Gastroesophageal sphincter (tissue), 4 donors: ENCODE measurements at regions not wholly inside any gene's neighbourhood (a gene's known extent, or its start where the extent isn't known, plus 50 kb on each side); places are given as distances from the start of the nearest gene placed in this dataset.

Source experiments
- ATAC-seq: fragments of 150-250 bp; one replicate; pipeline ENCODE4 v1.9.1; 2016; ENCODE audit warnings: mild to moderate bottlenecking, moderate library complexity
- H3K27ac ChIP-seq, 4 donors: fragments of 200-600 bp; sonication (generic) in 3 of 4; 1 replicate in 3 of 4; 2 replicates in 1 of 4; pipeline ENCODE4 v1.5.1; 2016 to 2019
- H3K27me3 ChIP-seq: fragments of 200-600 bp; sonication (generic); one replicate; pipeline ENCODE4 v1.5.1; 2019
- H3K36me3 ChIP-seq, 2 donors: fragments of 200-600 bp; sonication (generic); one replicate each; pipeline ENCODE4 v1.5.1; 2019; ENCODE audit warnings: control low read depth in 1 of 2
- H3K4me1 ChIP-seq, 3 donors: fragments of 200-600 bp; sonication (generic); 1 replicate in 2 of 3; 2 replicates in 1 of 3; pipeline ENCODE4 v1.5.1; 2016 to 2019; ENCODE audit warnings: control low read depth in 2 of 3
- H3K4me3 ChIP-seq, 2 donors: fragments of 200-600 bp; sonication (generic); one replicate each; pipeline ENCODE4 v1.5.1; 2019; ENCODE audit warnings: mild to moderate bottlenecking in 1 of 2, moderate library complexity in 1 of 2
- H3K9me3 ChIP-seq, 3 donors: fragments of 200-600 bp; sonication (generic); one replicate each; pipeline ENCODE4 v1.5.1; 2017 to 2019; ENCODE audit warnings: control low read depth in 2 of 3
- EP300 ChIP-seq: sonication (generic); formaldehyde crosslinking; IDR thresholded peaks from one replicate; pipeline ENCODE4 v1.6.1; 2017; ENCODE audit warnings: antibody characterized with exemption, mild to moderate bottlenecking
- POLR2A ChIP-seq, 2 donors: fragments of 450-650 bp; IDR thresholded peaks; one replicate each; pipeline ENCODE4 v1.6.1; 2017; ENCODE audit warnings: antibody characterized with exemption in 2 of 2, mild to moderate bottlenecking in 2 of 2, moderate library complexity in 1 of 2
- POLR2AphosphoS5 ChIP-seq: sonication (generic); formaldehyde crosslinking; IDR thresholded peaks from one replicate; pipeline ENCODE4 v1.6.1; 2017; ENCODE audit warnings: antibody characterized with exemption
- WGBS, 2 donors: methylation state at CpG; one replicate each; pipeline ENCODE4 v1.1.5; 2018; ENCODE audit warnings: low coverage in 1 of 2; 5-methylcytosine and 5-hydroxymethylcytosine counted together
- TF ChIP-seq, protein P1 (sequence below), 4 experiments: fragments of 200-600 bp in 2 of 4; fragments of 450-650 bp in 2 of 4; sonication (generic) in 1 of 4; IDR thresholded peaks; one replicate each; pipeline ENCODE4 v1.5.1; 2017 to 2019; ENCODE audit warnings: antibody characterized with exemption in 4 of 4, mild to moderate bottlenecking in 2 of 4, moderate library complexity in 2 of 4

DNA sequence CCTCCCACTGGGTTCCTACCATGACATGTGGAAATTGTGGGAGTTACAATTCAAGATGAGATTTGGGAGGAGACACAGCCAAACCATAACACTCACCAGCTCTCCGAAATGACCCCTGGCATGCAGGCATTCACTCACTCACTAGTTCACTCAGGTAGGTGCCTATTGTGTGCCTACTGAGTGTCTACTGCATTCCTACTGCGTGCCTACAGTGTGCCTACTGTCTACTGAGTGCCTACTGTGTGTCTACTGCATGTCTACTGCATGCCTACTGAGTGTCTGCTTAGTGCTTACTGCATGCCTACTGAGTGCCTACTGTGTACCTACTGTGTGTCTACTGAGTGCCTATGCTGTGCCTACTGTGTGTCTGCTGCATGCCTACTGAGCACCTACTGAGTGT, 71.7 kb upstream of the FZD10 start:
- Histone ChIP-seq H3K4me1 (no peaks in the 10 kb centered on the region), H3K27me3 (peaks cover 37% of the 10 kb centered on the region), H3K4me3 (no peak overlapping the region), H3K27ac (no peak overlapping the region), H3K9me3 (no peaks in the 10 kb centered on the region), H3K36me3 (no peaks in the 10 kb centered on the region)
- TF ChIP-seq, protein P1, sequence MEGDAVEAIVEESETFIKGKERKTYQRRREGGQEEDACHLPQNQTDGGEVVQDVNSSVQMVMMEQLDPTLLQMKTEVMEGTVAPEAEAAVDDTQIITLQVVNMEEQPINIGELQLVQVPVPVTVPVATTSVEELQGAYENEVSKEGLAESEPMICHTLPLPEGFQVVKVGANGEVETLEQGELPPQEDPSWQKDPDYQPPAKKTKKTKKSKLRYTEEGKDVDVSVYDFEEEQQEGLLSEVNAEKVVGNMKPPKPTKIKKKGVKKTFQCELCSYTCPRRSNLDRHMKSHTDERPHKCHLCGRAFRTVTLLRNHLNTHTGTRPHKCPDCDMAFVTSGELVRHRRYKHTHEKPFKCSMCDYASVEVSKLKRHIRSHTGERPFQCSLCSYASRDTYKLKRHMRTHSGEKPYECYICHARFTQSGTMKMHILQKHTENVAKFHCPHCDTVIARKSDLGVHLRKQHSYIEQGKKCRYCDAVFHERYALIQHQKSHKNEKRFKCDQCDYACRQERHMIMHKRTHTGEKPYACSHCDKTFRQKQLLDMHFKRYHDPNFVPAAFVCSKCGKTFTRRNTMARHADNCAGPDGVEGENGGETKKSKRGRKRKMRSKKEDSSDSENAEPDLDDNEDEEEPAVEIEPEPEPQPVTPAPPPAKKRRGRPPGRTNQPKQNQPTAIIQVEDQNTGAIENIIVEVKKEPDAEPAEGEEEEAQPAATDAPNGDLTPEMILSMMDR (IDR thresholded peaks at IDR 0.05): no peak
- TF ChIP-seq EP300 (no peak), POLR2A (IDR thresholded peaks at IDR 0.05) (no peak), POLR2AphosphoS5 (no peak)
- no peak for ATAC-seq
- WGBS, 2 donors: 88% methylated on average over 1 of the region's 2 CpGs; no CpG with 5 or more reads in 1 of the 2 donors

DNA sequence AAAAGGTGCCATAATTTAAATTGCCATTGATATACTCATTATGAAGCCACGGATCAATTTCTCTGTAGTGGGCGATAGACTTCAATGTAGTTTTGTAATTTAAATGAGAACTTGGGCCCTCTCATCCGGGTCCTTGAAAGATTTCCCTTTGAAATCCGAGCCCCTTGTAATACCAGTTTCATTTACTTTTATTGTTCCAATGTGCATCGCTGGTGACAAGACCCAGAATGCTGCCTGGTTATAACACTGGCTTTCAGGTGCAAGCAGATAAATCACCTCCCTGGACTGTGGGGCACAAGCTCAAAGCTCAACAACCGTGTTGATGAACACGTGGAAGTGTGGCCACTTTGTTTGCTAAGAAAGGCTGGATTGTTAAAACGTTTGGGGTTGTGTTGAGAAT, 68.9 kb upstream of the FZD10 start:
- TF ChIP-seq, protein P1 (IDR thresholded peaks at IDR 0.05): no peak
- TF ChIP-seq EP300 (no peak), POLR2AphosphoS5 (no peak), POLR2A (IDR thresholded peaks at IDR 0.05) (no peak)
- WGBS, 2 donors: 49 to 60% methylated on average over 6 of the region's 8 CpGs

DNA sequence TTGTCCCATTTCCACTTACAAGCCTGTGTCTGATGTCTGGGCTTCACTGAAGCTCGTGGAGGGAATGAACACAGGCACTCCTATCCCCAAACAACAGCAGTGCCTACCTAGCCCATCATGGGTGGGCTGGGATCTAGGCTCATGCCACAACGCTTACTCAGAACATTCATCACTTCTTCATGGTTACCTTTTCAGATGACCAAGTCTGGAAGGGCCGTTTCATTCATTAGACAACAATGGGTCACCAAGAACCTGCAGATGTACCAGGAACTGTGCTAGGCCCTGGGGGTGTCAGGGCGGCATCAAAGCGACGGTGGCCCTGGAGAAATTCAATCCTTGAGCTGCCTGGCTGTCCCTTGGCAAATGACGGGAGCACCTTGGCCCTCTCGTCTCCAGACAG, 64.9 kb upstream of the FZD10 start:
- TF ChIP-seq, protein P1 (IDR thresholded peaks at IDR 0.05): no peak
- Histone ChIP-seq H3K4me3 (no peak overlapping the region), H3K27ac (no peak overlapping the region), H3K4me1 (no peaks in the 10 kb centered on the region), H3K36me3 (no peaks in the 10 kb centered on the region), H3K27me3 (peaks cover 69% of the 10 kb centered on the region), H3K9me3 (peaks cover 0 to 16% (median 0%) of the 10 kb centered on the region in 3 donors)
- WGBS, 2 donors: 50 to 60% methylated on average over 3 of the region's 8 CpGs
- no peak for ATAC-seq

More for the DNA sequence above, 68.9 kb upstream of the FZD10 start:
- no peak overlapping the region for H3K4me3 ChIP-seq
- ATAC-seq: no peak
- H3K36me3 ChIP-seq: no peaks in the 10 kb centered on the region
- H3K9me3 ChIP-seq: no peaks in the 10 kb centered on the region
- peaks cover 48% of the 10 kb centered on the region for H3K27me3 ChIP-seq
- H3K4me1 ChIP-seq: no peaks in the 10 kb centered on the region
- no peak overlapping the region for H3K27ac ChIP-seq

DNA sequence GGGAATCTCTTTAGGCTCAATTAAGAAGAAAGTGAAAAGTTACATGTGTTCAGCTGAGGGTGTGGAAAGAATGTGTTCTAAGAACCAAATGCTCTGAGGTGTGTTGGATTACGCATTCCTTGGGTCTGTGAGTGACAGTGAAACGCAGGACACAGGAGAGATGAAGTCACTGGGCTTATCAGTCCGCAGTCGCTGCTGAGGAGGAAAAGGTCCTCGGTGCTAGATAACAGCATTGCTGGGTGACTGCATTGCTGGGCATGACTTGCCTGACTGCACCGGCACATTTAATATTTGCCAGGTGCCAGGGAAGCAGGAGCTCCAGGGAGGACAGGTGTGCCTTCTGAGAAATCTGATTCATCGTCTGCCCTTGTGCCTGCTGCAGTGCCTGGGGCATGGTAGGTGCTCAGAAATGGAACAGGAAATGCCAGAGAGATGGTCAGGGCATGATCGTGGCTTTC, 64.4 kb upstream of the FZD10 start:
- H3K27ac ChIP-seq: no peak overlapping the region
- no peaks in the 10 kb centered on the region for H3K4me1 ChIP-seq
- 40 to 61% methylated on average over 4 to 8 of the region's 8 CpGs for WGBS, 2 donors
- no peak for ATAC-seq
- peaks cover 69% of the 10 kb centered on the region for H3K27me3 ChIP-seq
- H3K9me3 ChIP-seq: peaks cover 0 to 16% (median 0%) of the 10 kb centered on the region in 3 donors
- H3K4me3 ChIP-seq: no peak overlapping the region
- no peaks in the 10 kb centered on the region for H3K36me3 ChIP-seq
- TF ChIP-seq POLR2A (IDR thresholded peaks at IDR 0.05) (no peak), POLR2AphosphoS5 (no peak), EP300 (no peak)
- TF ChIP-seq, protein P1 (IDR thresholded peaks at IDR 0.05): no peak

DNA sequence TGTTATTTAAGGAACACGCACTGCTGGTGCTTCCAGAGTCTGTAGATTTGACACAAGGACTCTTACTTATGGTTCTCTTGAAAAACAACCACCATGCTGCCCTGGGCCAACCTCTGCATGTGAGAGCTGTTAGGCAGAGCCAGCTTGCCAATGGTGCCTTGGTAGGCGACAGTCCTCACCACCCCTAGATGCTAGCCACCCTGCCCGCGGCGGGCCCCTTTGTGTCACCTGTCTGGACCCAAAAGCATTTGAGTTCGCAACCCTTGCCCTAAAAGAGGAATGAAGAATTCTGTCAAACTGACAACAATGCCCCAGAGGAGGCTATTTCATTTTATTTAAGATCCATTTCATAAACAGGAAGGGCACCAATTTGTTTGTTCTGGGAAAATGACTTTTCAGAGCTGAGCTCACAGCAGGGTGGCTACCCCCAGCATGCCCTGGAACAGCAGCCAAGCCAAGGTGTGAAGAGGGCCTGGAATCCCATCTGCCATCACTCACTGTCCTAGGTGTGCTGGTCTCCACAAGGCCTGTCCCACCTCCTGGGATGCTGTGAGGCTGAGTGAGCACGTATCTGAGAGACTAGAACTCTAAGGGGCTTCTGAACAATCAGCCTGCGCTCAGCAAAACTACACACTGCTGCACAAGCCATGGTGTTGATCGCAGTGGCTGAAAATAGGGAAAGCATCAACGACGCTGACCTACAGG, 63.8 kb upstream of the FZD10 start:
- peaks cover 0 to 16% (median 0%) of the 10 kb centered on the region in 3 donors for H3K9me3 ChIP-seq
- H3K27me3 ChIP-seq: peaks cover 73% of the 10 kb centered on the region
- WGBS, 2 donors: 70 to 91% methylated on average over 3 to 4 of the region's 11 CpGs

More for the DNA sequence above, 63.8 kb upstream of the FZD10 start:
- ATAC-seq: no peak
- H3K4me1 ChIP-seq: no peaks in the 10 kb centered on the region
- H3K4me3 ChIP-seq: no peak overlapping the region
- TF ChIP-seq, protein P1 (IDR thresholded peaks at IDR 0.05): no peak
- TF ChIP-seq POLR2AphosphoS5 (no peak), POLR2A (IDR thresholded peaks at IDR 0.05) (no peak), EP300 (no peak)
- H3K36me3 ChIP-seq: no peaks in the 10 kb centered on the region
- no peak overlapping the region for H3K27ac ChIP-seq
